HG03095 (cell line): ENCODE measurements at regions not wholly inside any gene's neighbourhood (a gene's known extent, or its start where the extent isn't known, plus 50 kb on each side); places are given as distances from the start of the nearest gene placed in this dataset.

Experiments
- ATAC-seq: cut with Tn5 transposase; IDR thresholded peaks from one replicate; pipeline ENCODE4 v1.9.1; 2021; ENCODE audit warnings: moderate library complexity; ENCODE audit not compliant: unreplicated experiment

- no peak for ATAC-seq
Observed at GRCh38 chr6:45714006-45714730, 301.5 kb downstream of the CLIC5 start.
